NB4 (cell line): ENCODE measurements at regions not wholly inside any gene's neighbourhood (a gene's known extent, or its start where the extent isn't known, plus 50 kb on each side); places are given as distances from the start of the nearest gene placed in this dataset.

Experiments
- CTCF ChIP-seq: IDR thresholded peaks from one replicate; pipeline ENCODE4 v1.5.1; 2012; ENCODE audit warnings: low read depth, low read length
- MAX ChIP-seq: IDR thresholded peaks from 2 replicates; pipeline ENCODE4 v1.6.1; 2011; ENCODE audit warnings: low read depth, low read length
- POLR2A ChIP-seq: IDR thresholded peaks from 2 replicates; pipeline ENCODE4 v1.6.1; 2011; ENCODE audit warnings: mild to moderate bottlenecking; ENCODE audit not compliant: insufficient read length; ENCODE audit errors: extremely low read depth

- no peak for TF ChIP-seq MAX
- TF ChIP-seq POLR2A, result no peak
- TF ChIP-seq CTCF, result no peak
Observed at GRCh38 chr13:24076636-24077035, 83.9 kb upstream of the SPATA13 start.
